H1 (cell line): ENCODE measurements at regions not wholly inside any gene's neighbourhood (a gene's known extent, or its start where the extent isn't known, plus 50 kb on each side); places are given as distances from the start of the nearest gene placed in this dataset.

ENCODE experiments used
- BRCA1 ChIP-seq: IDR thresholded peaks from 2 replicates; pipeline ENCODE4 v1.6.1; 2012; ENCODE audit warnings: low read depth, low read length, improper control_type of control experiment
- CHD2 ChIP-seq: IDR thresholded peaks from 2 replicates; pipeline ENCODE4 v1.6.1; 2012; ENCODE audit warnings: low read length, improper control_type of control experiment
- CREB1 ChIP-seq: IDR thresholded peaks from 2 replicates; pipeline ENCODE4 v1.6.1; 2012; ENCODE audit warnings: inconsistent platforms
- POLR2AphosphoS5 ChIP-seq: IDR thresholded peaks from 2 replicates; pipeline ENCODE4 v1.6.1; 2011; ENCODE audit warnings: low read depth, low read length
- SIN3A ChIP-seq, 2 experiments: IDR thresholded peaks in 1 of 2; conservative IDR thresholded peaks in 1 of 2; 2 replicates each; pipeline ENCODE4 v1.6.1; 2011 to 2012; ENCODE audit warnings: low read length in 2 of 2, improper control_type of control experiment in 1 of 2, low read depth in 1 of 2, mild to moderate bottlenecking in 1 of 2
- SP2 ChIP-seq: IDR thresholded peaks from 2 replicates; pipeline ENCODE4 v1.6.1; 2012; ENCODE audit warnings: mild to moderate bottlenecking, low read length, inconsistent platforms
- TBP ChIP-seq: IDR thresholded peaks from 2 replicates; pipeline ENCODE4 v1.6.1; 2011; ENCODE audit warnings: low read depth, low read length, improper control_type of control experiment
- TF ChIP-seq, protein P1 (sequence below): fragments of 300-600 bp; sonication (generic); IDR thresholded peaks from 2 replicates; pipeline ENCODE4 v1.7.1; 2012; ENCODE audit warnings: low read length, moderate library complexity, mild to moderate bottlenecking, inconsistent platforms; ENCODE audit not compliant: insufficient replicate concordance
- TF ChIP-seq, protein P2 (sequence below): IDR thresholded peaks from 2 replicates; pipeline ENCODE4 v1.6.1; 2011; ENCODE audit warnings: low read depth, mild to moderate bottlenecking, low read length; ENCODE audit not compliant: insufficient read depth

DNA sequence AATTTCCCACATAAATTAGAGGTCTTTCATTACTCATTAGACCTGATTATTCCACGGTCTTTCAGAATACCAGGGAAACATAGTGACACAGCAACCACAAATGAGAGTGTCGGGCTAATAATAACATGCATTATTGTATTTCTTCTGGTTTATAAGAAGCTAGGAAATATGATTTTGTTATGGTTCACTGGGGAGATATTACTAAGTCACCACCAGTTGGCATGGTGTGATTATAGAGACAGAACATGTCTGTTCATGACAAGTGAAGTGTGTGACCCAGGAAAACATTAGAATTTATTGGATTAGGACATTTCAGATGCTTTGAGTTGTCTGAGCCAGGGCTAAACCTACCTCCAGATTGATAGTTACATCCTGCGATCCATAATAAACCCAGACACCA lies 494.4 kb downstream of the FBXO15 start (continued):
- TF ChIP-seq, protein P1, sequence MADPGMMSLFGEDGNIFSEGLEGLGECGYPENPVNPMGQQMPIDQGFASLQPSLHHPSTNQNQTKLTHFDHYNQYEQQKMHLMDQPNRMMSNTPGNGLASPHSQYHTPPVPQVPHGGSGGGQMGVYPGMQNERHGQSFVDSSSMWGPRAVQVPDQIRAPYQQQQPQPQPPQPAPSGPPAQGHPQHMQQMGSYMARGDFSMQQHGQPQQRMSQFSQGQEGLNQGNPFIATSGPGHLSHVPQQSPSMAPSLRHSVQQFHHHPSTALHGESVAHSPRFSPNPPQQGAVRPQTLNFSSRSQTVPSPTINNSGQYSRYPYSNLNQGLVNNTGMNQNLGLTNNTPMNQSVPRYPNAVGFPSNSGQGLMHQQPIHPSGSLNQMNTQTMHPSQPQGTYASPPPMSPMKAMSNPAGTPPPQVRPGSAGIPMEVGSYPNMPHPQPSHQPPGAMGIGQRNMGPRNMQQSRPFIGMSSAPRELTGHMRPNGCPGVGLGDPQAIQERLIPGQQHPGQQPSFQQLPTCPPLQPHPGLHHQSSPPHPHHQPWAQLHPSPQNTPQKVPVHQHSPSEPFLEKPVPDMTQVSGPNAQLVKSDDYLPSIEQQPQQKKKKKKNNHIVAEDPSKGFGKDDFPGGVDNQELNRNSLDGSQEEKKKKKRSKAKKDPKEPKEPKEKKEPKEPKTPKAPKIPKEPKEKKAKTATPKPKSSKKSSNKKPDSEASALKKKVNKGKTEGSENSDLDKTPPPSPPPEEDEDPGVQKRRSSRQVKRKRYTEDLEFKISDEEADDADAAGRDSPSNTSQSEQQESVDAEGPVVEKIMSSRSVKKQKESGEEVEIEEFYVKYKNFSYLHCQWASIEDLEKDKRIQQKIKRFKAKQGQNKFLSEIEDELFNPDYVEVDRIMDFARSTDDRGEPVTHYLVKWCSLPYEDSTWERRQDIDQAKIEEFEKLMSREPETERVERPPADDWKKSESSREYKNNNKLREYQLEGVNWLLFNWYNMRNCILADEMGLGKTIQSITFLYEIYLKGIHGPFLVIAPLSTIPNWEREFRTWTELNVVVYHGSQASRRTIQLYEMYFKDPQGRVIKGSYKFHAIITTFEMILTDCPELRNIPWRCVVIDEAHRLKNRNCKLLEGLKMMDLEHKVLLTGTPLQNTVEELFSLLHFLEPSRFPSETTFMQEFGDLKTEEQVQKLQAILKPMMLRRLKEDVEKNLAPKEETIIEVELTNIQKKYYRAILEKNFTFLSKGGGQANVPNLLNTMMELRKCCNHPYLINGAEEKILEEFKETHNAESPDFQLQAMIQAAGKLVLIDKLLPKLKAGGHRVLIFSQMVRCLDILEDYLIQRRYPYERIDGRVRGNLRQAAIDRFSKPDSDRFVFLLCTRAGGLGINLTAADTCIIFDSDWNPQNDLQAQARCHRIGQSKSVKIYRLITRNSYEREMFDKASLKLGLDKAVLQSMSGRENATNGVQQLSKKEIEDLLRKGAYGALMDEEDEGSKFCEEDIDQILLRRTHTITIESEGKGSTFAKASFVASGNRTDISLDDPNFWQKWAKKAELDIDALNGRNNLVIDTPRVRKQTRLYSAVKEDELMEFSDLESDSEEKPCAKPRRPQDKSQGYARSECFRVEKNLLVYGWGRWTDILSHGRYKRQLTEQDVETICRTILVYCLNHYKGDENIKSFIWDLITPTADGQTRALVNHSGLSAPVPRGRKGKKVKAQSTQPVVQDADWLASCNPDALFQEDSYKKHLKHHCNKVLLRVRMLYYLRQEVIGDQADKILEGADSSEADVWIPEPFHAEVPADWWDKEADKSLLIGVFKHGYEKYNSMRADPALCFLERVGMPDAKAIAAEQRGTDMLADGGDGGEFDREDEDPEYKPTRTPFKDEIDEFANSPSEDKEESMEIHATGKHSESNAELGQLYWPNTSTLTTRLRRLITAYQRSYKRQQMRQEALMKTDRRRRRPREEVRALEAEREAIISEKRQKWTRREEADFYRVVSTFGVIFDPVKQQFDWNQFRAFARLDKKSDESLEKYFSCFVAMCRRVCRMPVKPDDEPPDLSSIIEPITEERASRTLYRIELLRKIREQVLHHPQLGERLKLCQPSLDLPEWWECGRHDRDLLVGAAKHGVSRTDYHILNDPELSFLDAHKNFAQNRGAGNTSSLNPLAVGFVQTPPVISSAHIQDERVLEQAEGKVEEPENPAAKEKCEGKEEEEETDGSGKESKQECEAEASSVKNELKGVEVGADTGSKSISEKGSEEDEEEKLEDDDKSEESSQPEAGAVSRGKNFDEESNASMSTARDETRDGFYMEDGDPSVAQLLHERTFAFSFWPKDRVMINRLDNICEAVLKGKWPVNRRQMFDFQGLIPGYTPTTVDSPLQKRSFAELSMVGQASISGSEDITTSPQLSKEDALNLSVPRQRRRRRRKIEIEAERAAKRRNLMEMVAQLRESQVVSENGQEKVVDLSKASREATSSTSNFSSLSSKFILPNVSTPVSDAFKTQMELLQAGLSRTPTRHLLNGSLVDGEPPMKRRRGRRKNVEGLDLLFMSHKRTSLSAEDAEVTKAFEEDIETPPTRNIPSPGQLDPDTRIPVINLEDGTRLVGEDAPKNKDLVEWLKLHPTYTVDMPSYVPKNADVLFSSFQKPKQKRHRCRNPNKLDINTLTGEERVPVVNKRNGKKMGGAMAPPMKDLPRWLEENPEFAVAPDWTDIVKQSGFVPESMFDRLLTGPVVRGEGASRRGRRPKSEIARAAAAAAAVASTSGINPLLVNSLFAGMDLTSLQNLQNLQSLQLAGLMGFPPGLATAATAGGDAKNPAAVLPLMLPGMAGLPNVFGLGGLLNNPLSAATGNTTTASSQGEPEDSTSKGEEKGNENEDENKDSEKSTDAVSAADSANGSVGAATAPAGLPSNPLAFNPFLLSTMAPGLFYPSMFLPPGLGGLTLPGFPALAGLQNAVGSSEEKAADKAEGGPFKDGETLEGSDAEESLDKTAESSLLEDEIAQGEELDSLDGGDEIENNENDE: no peak
- TF ChIP-seq POLR2AphosphoS5: no peak
- TF ChIP-seq, protein P2, sequence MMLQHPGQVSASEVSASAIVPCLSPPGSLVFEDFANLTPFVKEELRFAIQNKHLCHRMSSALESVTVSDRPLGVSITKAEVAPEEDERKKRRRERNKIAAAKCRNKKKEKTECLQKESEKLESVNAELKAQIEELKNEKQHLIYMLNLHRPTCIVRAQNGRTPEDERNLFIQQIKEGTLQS: no peak
- TF ChIP-seq CHD2: no peak
- no peak for TF ChIP-seq SP2
- TF ChIP-seq BRCA1: no peak
- no peak for TF ChIP-seq SIN3A (conservative IDR thresholded peaks at IDR 0.05 in 1 of 2, IDR thresholded peaks at IDR 0.05 in 1 of 2; ENCODE audit: low read depth in 1 of 2, low read length in 2 of 2)
- no peak for TF ChIP-seq TBP
- no peak for TF ChIP-seq CREB1
